Heart left ventricle (tissue), 13 donors: ENCODE measurements at regions not wholly inside any gene's neighbourhood (a gene's known extent, or its start where the extent isn't known, plus 50 kb on each side); places are given as distances from the start of the nearest gene placed in this dataset.

Source experiments
- CTCF ChIP-seq, 12 donors: fragments of 200-600 bp; sonication (generic) in 4 of 12; IDR thresholded peaks; one replicate each; pipeline versions ENCODE4 v1.5.0 to v1.8.0; 2018 to 2022; ENCODE audit warnings: antibody characterized with exemption in 12 of 12, mild to moderate bottlenecking in 5 of 12
- POLR2A ChIP-seq, 2 donors: fragments of 450-650 bp; IDR thresholded peaks; one replicate each; pipeline ENCODE4 v1.6.1; 2017; ENCODE audit warnings: antibody characterized with exemption in 2 of 2, mild to moderate bottlenecking in 2 of 2, moderate library complexity in 2 of 2
- donor health status: ischemic (EF 13 %, LVEDD 7.1; RV severe dilation, severe dysfunction).
- donor health status: DM: no; HTN: yes; CAD: no.
- donor health status: DM: no; HTN: no; CAD: no.
- donor health status: ischemic (EF 25% LVEDD 6.9; RV normal size, moderate dysfunction).
- donor health status: ischemic (EF 25% LVEDD 5.7; RV mildly dilated, moderate dysfunction).
- donor health status: ischemic (EF 35%, LVEDD 5.7; RV mildly dilated, moderate dysfunction).
- donor health status: nonischemic (EF 11% LVEDD 7.7; RV severe dilation, severe dysfunction).
- donor health status: DM: yes; HTN: yes; CAD: no.
- donor health status: PGD.
- donor health status: ischemic (EF 29% LVEDD 5.4; RV normal size, mild dysfunction).
- donor health status: nonischemic (EF 23%, LVEDD 6.1; RV moderate dilation, normal function).

- no peak for TF ChIP-seq CTCF (IDR thresholded peaks at IDR 0.05)
- no peak for TF ChIP-seq POLR2A (IDR thresholded peaks at IDR 0.05)
Observed at GRCh38 chr13:48801255-48801654, 147.5 kb downstream of the CYSLTR2 start.
